Astrocyte of the cerebellum (primary cell): ENCODE measurements at regions not wholly inside any gene's neighbourhood (a gene's known extent, or its start where the extent isn't known, plus 50 kb on each side); places are given as distances from the start of the nearest gene placed in this dataset.

Experiments used
- DNase-seq: peaks from one replicate; pipeline ENCODE4 v3.0.0-alpha.2; 2011; ENCODE audit warnings: low read depth
- H3K4me3 ChIP-seq: 2 replicates; pipeline ENCODE4 v1.5.1; 2011; ENCODE audit warnings: mild to moderate bottlenecking, low read depth, low read length, moderate library complexity
- CTCF ChIP-seq: IDR thresholded peaks from 2 replicates; pipeline ENCODE4 v1.5.1; 2012; ENCODE audit warnings: low read length, low read depth, moderate library complexity, mild to moderate bottlenecking; ENCODE audit errors: missing control alignments
- in situ Hi-C: cut with HindIII; loops from 2 replicates; pipeline ENCODE4 v1.10.0; 2017; ENCODE audit warnings: low sequenced_read_pairs

DNA sequence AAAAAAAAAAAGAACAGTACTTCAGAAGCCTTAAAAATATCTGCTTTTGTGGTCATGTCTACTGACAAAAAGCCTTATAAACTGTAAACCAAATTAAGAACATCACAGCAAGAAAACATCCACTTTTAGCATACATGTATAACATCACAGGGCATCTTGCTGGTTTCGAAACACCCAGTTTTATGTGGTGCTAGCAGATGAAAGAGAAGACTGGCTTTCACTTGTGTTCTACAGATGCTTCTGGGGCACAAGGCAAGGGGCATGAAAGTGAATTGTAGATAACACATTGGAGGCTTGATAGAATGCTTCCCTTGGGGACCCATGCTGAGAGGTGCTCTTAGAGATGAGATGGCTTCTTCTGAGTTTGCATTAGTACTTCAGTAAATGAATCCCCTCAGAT is 543.7 kb upstream of the PKN2 start:
- no peak for DNase-seq
- TF ChIP-seq CTCF: no peak
- in situ Hi-C loops: no loop called here
- H3K4me3 ChIP-seq: no peak overlapping the region

DNA sequence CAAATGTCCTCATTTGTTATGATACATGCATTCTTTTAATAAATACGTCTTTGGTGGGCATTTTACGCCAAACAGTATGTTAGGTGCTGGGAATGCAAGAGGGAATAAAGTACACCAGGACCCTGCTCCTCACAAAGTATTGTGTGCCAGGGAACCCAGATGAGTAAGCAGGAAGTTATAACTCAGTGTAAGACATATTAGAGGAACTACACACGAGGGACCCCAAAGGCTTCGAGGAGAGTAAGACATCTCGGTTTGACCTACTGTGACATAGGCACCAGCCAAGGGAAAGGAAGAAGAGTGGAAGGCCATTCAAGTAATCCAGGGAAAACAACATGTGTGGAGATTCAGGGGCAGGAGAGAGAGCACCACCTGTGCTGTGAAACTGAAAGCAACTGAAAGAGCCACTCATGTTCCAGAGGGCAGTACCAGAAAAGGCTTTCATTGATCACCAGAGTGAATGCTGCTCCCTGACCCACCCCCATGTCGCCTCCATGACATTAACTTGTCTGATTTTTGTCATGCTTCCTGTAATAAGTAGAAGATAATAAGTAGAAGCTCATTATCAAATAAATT is 542.5 kb upstream of the PKN2 start:
- DNase-seq: no peak
- TF ChIP-seq CTCF: no peak
- H3K4me3 ChIP-seq: no peak overlapping the region
- in situ Hi-C loops: no loop called here

DNA sequence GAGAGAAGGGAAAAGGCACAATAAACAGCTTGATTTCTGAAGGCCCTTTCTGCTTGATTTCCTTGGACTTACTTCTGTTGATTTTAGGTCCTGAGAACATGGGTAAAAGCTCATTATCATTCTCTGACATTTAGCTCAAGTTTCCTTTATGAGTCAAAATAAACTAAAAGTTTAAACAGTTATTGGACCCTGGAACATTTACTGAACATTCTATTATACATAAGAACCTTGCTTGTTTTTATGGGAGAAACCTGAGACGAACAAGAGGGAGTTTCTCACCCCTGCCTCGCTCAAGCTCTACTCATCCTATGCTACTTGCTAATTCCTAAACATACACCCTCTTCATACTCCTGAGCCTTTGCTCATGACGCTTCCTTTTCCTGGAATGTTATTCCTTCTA is 538.3 kb upstream of the PKN2 start:
- TF ChIP-seq CTCF: no peak
- no peak for DNase-seq
- in situ Hi-C loops: no loop called here
- H3K4me3 ChIP-seq: no peak overlapping the region

- TF ChIP-seq CTCF: no peak
Observed at GRCh38 chr1:88149686-88150085, 534.4 kb upstream of the PKN2 start.

GRCh38 chr1:88150330-88150729 is 533.7 kb upstream of the PKN2 start:
- DNase-seq: no peak
- in situ Hi-C loops: no loop called here
- no peak for TF ChIP-seq CTCF
- no peak overlapping the region for H3K4me3 ChIP-seq

More at GRCh38 chr1:88149686-88150085, 534.4 kb upstream of the PKN2 start:
- DNase-seq: no peak
- in situ Hi-C loops: no loop called here
- no peak overlapping the region for H3K4me3 ChIP-seq

DNA sequence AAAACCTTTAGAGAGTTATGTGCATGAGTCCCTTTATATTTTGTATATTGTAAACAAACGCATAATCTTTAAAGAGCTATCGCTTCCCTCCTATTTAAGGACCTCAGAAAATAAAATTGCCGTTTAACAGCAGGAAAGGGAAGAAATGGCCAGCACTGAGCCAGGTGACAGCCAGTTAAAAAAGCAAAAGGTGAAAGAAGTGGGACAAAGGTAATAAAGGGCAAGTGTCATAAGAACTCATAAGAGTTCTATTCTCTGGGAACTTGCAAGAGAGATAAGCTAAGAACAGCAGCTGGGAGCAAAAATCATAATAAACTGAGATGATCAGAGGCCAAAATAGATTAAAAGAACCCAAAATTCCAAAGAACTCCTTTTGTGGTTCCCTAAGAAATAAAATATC is 520.9 kb upstream of the PKN2 start:
- DNase-seq: no peak
- TF ChIP-seq CTCF: no peak
- H3K4me3 ChIP-seq: no peak overlapping the region
- in situ Hi-C loops: no loop called here

- H3K4me3 ChIP-seq: no peak overlapping the region
- in situ Hi-C loops: no loop called here
- no peak for DNase-seq
- TF ChIP-seq CTCF: no peak
Observed at GRCh38 chr1:88168126-88168525, 515.9 kb upstream of the PKN2 start.
